GM19238 (cell line): ENCODE measurements at regions not wholly inside any gene's neighbourhood (a gene's known extent, or its start where the extent isn't known, plus 50 kb on each side); places are given as distances from the start of the nearest gene placed in this dataset.

Experiments
- DNase-seq: peaks from one replicate; pipeline ENCODE4 v3.0.0; 2011; ENCODE audit warnings: low spot score; ENCODE audit not compliant: insufficient read length

GRCh38 chrX:43005561-43005960, 227.6 kb upstream of the PPP1R2C start:
- no peak for DNase-seq

- DNase-seq, result no peak
Observed at GRCh38 chrX:43008356-43008755, 230.4 kb upstream of the PPP1R2C start.

GRCh38 chrX:43016021-43016420, 238.1 kb upstream of the PPP1R2C start:
- DNase-seq, result no peak

- DNase-seq, result no peak
Observed at GRCh38 chrX:43018031-43018430, 240.1 kb upstream of the PPP1R2C start.

- DNase-seq, result no peak
Observed at GRCh38 chrX:43019021-43019420, 241.1 kb upstream of the PPP1R2C start.

GRCh38 chrX:43025806-43026315, 247.9 kb upstream of the PPP1R2C start:
- no peak for DNase-seq

GRCh38 chrX:43064096-43064495, 286.1 kb upstream of the PPP1R2C start:
- no peak for DNase-seq

GRCh38 chrX:43065978-43066377, 288.0 kb upstream of the PPP1R2C start:
- no peak for DNase-seq

GRCh38 chrX:43068639-43069038, 290.7 kb upstream of the PPP1R2C start:
- no peak for DNase-seq

GRCh38 chrX:43083016-43083415, 305.1 kb upstream of the PPP1R2C start:
- no peak for DNase-seq

GRCh38 chrX:43087830-43088229, 309.9 kb upstream of the PPP1R2C start:
- DNase-seq, result no peak

- no peak for DNase-seq
Observed at GRCh38 chrX:43096830-43097229, 318.9 kb upstream of the PPP1R2C start.

- no peak for DNase-seq
Observed at GRCh38 chrX:43106009-43106408, 328.0 kb upstream of the PPP1R2C start.

GRCh38 chrX:43108828-43109227, 330.9 kb upstream of the PPP1R2C start:
- DNase-seq, result no peak

GRCh38 chrX:43121637-43122036, 343.7 kb upstream of the PPP1R2C start:
- DNase-seq, result no peak

- no peak for DNase-seq
Observed at GRCh38 chrX:43139645-43140044, 361.7 kb upstream of the PPP1R2C start.

GRCh38 chrX:43140582-43140981, 362.6 kb upstream of the PPP1R2C start:
- DNase-seq, result no peak

- DNase-seq, result no peak
Observed at GRCh38 chrX:43141885-43142284, 363.9 kb upstream of the PPP1R2C start.

- DNase-seq, result no peak
Observed at GRCh38 chrX:43148305-43148704, 370.3 kb upstream of the PPP1R2C start.

- no peak for DNase-seq
Observed at GRCh38 chrX:43165343-43165920, 387.5 kb upstream of the PPP1R2C start.

- DNase-seq, result no peak
Observed at GRCh38 chrX:43166874-43167273, 388.9 kb upstream of the PPP1R2C start.

- DNase-seq, result no peak
Observed at GRCh38 chrX:43175434-43175833, 397.5 kb upstream of the PPP1R2C start.

- DNase-seq, result no peak
Observed at GRCh38 chrX:43176686-43177085, 398.7 kb upstream of the PPP1R2C start.

- DNase-seq, result no peak
Observed at GRCh38 chrX:43188296-43188695, 410.3 kb upstream of the PPP1R2C start.
